Kidney epithelial cell (primary cell): ENCODE measurements at regions not wholly inside any gene's neighbourhood (a gene's known extent, or its start where the extent isn't known, plus 50 kb on each side); places are given as distances from the start of the nearest gene placed in this dataset.

Experiments used
- DNase-seq: peaks from one replicate; pipeline ENCODE4 v3.0.0-alpha.2; 2010; ENCODE audit warnings: low read depth
- H3K27me3 ChIP-seq: 2 replicates; pipeline ENCODE4 v1.6.0; 2011; ENCODE audit warnings: low read length; ENCODE audit not compliant: control insufficient read depth, insufficient read depth
- H3K36me3 ChIP-seq: 2 replicates; pipeline ENCODE4 v1.5.1; 2011; ENCODE audit warnings: low read length; ENCODE audit not compliant: control insufficient read depth, insufficient read depth
- H3K4me3 ChIP-seq: 2 replicates; pipeline ENCODE4 v1.5.1; 2011; ENCODE audit warnings: low read depth, mild to moderate bottlenecking, control low read depth, low read length
- CTCF ChIP-seq: IDR thresholded peaks from 2 replicates; pipeline ENCODE4 v1.5.1; 2011; ENCODE audit warnings: mild to moderate bottlenecking, moderate library complexity, low read length, control low read depth, inconsistent platforms; ENCODE audit not compliant: insufficient read depth, poor library complexity, severe bottlenecking

GRCh38 chr5:101976933-101977332 lies 319.2 kb downstream of the SLCO4C1 start:
- Histone ChIP-seq H3K4me3 (no peak overlapping the region), H3K27me3 (no peaks in the 10 kb centered on the region), H3K36me3 (no peaks in the 10 kb centered on the region)
- TF ChIP-seq CTCF: no peak
- no peak for DNase-seq

GRCh38 chr5:101969742-101970141 lies 326.3 kb downstream of the SLCO4C1 start:
- DNase-seq: no peak
- H3K4me3 ChIP-seq: no peak overlapping the region
- H3K36me3 ChIP-seq: no peaks in the 10 kb centered on the region
- TF ChIP-seq CTCF: no peak
- H3K27me3 ChIP-seq: no peaks in the 10 kb centered on the region

- DNase-seq: no peak
- Histone ChIP-seq H3K4me3 (no peak overlapping the region), H3K36me3 (no peaks in the 10 kb centered on the region), H3K27me3 (no peaks in the 10 kb centered on the region)
- TF ChIP-seq CTCF: no peak
These were observed 329.6 kb downstream of the SLCO4C1 start for GRCh38 chr5:101966476-101966875.

DNA sequence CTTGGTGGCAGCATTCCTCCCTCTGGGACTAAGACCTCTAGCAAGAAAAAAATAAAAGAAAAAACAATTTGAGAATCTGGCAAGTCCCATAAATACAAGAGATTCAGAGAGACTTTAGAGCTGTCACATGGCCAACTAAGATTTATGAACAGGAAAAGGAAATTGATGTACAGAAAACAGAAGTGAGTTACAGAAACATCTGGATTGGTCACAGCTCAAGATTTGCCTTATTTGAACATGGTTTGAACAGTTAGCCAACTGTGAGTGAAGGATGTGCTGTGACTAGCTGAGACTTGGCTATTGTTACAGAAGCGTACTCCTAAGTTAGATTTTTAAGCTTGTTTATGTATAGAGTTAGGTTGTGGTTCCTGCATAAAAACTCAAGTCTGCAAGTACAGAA lies 340.2 kb downstream of the SLCO4C1 start:
- no peaks in the 10 kb centered on the region for H3K36me3 ChIP-seq
- H3K4me3 ChIP-seq: no peak overlapping the region
- no peaks in the 10 kb centered on the region for H3K27me3 ChIP-seq
- no peak for DNase-seq
- TF ChIP-seq CTCF: no peak

- TF ChIP-seq CTCF: no peak
- H3K36me3 ChIP-seq: no peaks in the 10 kb centered on the region
These were observed 346.1 kb downstream of the SLCO4C1 start for GRCh38 chr5:101950019-101950418.

DNA sequence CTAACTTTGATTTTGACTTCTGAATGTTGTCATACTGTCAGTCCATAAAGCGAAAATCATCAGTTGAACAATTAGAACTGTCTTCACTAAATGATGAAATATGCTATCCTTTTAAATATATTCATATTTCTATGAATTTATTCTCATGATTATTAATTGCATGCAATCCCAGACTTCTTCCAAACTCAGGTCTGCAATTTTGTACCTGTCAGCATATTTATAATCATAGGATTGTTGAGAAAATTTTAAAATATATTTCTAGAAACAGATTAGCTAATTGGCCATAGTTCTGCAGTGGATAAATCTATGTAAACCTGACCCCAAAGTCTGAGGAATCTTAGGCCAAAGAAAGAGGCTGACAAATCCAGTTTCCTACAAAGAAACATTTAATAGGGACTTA lies 347.5 kb downstream of the SLCO4C1 start:
- H3K27me3 ChIP-seq: no peaks in the 10 kb centered on the region

More at GRCh38 chr5:101950019-101950418, 346.1 kb downstream of the SLCO4C1 start:
- H3K4me3 ChIP-seq: no peak overlapping the region
- DNase-seq: no peak
- H3K27me3 ChIP-seq: no peaks in the 10 kb centered on the region

More for the DNA sequence above, 347.5 kb downstream of the SLCO4C1 start:
- no peaks in the 10 kb centered on the region for H3K36me3 ChIP-seq
- no peak for DNase-seq
- TF ChIP-seq CTCF: no peak
- no peak overlapping the region for H3K4me3 ChIP-seq
